GM23338 (cell line): ENCODE measurements at regions not wholly inside any gene's neighbourhood (a gene's known extent, or its start where the extent isn't known, plus 50 kb on each side); places are given as distances from the start of the nearest gene placed in this dataset.

Experiments used
- ATAC-seq: fragments of 200-7000 bp; cut with Tn5 transposase; 3 replicates; pipeline ENCODE4 v1.9.1; 2020
- DNase-seq: peaks from one replicate; pipeline ENCODE4 v3.0.0-alpha.2; 2015; ENCODE audit warnings: low spot score
- H2AFZ ChIP-seq: fragments of 200-600 bp; sonication (generic); 2 replicates; pipeline ENCODE4 v1.8.0; 2016; ENCODE audit warnings: antibody characterized with exemption, mild to moderate bottlenecking, moderate library complexity
- H3F3A ChIP-seq: fragments of 200-600 bp; sonication (generic); replicated peaks from 2 replicates; pipeline ENCODE4 v1.8.0; 2017; ENCODE audit warnings: antibody characterized with exemption, mixed run types, low read depth
- H3K27ac ChIP-seq: fragments of 200-600 bp; sonication (generic); 2 replicates; pipeline ENCODE4 v1.6.1; 2016; ENCODE audit warnings: low read depth
- H3K27me3 ChIP-seq: fragments of 200-600 bp; sonication (generic); 2 replicates; pipeline ENCODE4 v1.8.0; 2016; ENCODE audit warnings: mild to moderate bottlenecking, mixed run types, moderate library complexity; ENCODE audit not compliant: insufficient read depth
- H3K36me3 ChIP-seq: fragments of 200-600 bp; sonication (generic); 2 replicates; pipeline ENCODE4 v1.8.0; 2016; ENCODE audit warnings: mild to moderate bottlenecking; ENCODE audit not compliant: insufficient read depth
- H3K4me1 ChIP-seq: fragments of 200-600 bp; sonication (generic); 2 replicates; pipeline ENCODE4 v1.8.0; 2016; ENCODE audit warnings: mild to moderate bottlenecking, moderate library complexity; ENCODE audit not compliant: insufficient read depth
- H3K4me2 ChIP-seq: fragments of 200-600 bp; sonication (generic); 2 replicates; pipeline ENCODE4 v1.7.1; 2017; ENCODE audit warnings: mixed run types
- H3K4me3 ChIP-seq: fragments of 200-600 bp; sonication (generic); 2 replicates; pipeline ENCODE4 v1.6.1; 2016; ENCODE audit warnings: mixed run types
- H3K79me2 ChIP-seq: fragments of 200-600 bp; sonication (generic); replicated peaks from 2 replicates; pipeline ENCODE4 v1.8.0; 2017; ENCODE audit warnings: mild to moderate bottlenecking; ENCODE audit not compliant: insufficient read depth
- H3K9me2 ChIP-seq: fragments of 200-600 bp; sonication (generic); 2 replicates; pipeline ENCODE4 v1.8.0; 2017; ENCODE audit not compliant: insufficient read depth
- H4K20me1 ChIP-seq: fragments of 200-600 bp; sonication (generic); replicated peaks from 2 replicates; pipeline ENCODE4 v1.8.0; 2017; ENCODE audit warnings: mild to moderate bottlenecking; ENCODE audit not compliant: insufficient read depth
- H3K27ac Mint-ChIP-seq: 2 replicates; pipeline ENCODE4 v1.8.0; 2020; ENCODE audit warnings: inconsistent platforms, mild to moderate bottlenecking, moderate library complexity, mixed read lengths
- H3K27me3 Mint-ChIP-seq: 3 replicates; pipeline ENCODE4 v1.8.0; 2022; ENCODE audit warnings: low read depth, mild to moderate bottlenecking, moderate library complexity, mixed read lengths, inconsistent platforms; ENCODE audit not compliant: insufficient read depth, poor library complexity
- H3K36me3 Mint-ChIP-seq: 3 replicates; pipeline ENCODE4 v1.8.0; 2021; ENCODE audit warnings: low read depth, mild to moderate bottlenecking, inconsistent platforms, moderate library complexity, mixed read lengths
- H3K4me1 Mint-ChIP-seq: 3 replicates; pipeline ENCODE4 v1.8.0; 2020; ENCODE audit warnings: mild to moderate bottlenecking, inconsistent platforms, mixed read lengths
- H3K4me3 Mint-ChIP-seq: 3 replicates; pipeline ENCODE4 v1.8.0; 2021; ENCODE audit warnings: moderate library complexity, mild to moderate bottlenecking, inconsistent platforms, mixed read lengths
- H3K9me3 Mint-ChIP-seq: 3 replicates; pipeline ENCODE4 v1.8.0; 2020; ENCODE audit warnings: moderate library complexity, mild to moderate bottlenecking, inconsistent platforms, mixed read lengths
- CREB1 ChIP-seq: fragments of 250-450 bp; sonication (Bioruptor Pico); IDR thresholded peaks from 2 replicates; pipeline ENCODE4 v1.5.0; 2020; ENCODE audit warnings: low read depth, mild to moderate bottlenecking, moderate library complexity
- ETS1 ChIP-seq: IDR thresholded peaks from 2 replicates; pipeline ENCODE4 v1.6.1; 2016; ENCODE audit warnings: antibody characterized with exemption
- EZH2 ChIP-seq: fragments of 200-600 bp; sonication (generic); IDR thresholded peaks from one replicate; pipeline ENCODE4 v1.8.0; 2017; ENCODE audit warnings: antibody characterized with exemption, mild to moderate bottlenecking, low read depth; ENCODE audit not compliant: unreplicated experiment
- EZH2phosphoT487 ChIP-seq: fragments of 200-600 bp; sonication (generic); IDR thresholded peaks from one replicate; pipeline ENCODE4 v1.8.1; 2018; ENCODE audit warnings: antibody characterized with exemption; ENCODE audit not compliant: unreplicated experiment
- JUNB ChIP-seq: IDR thresholded peaks from one replicate; pipeline ENCODE4 v1.6.1; 2016; ENCODE audit warnings: antibody characterized with exemption; ENCODE audit not compliant: unreplicated experiment
- NANOG ChIP-seq: IDR thresholded peaks from 2 replicates; pipeline ENCODE4 v1.6.1; 2016; ENCODE audit warnings: antibody characterized with exemption, borderline replicate concordance
- POLR2AphosphoS5 ChIP-seq: IDR thresholded peaks from 2 replicates; pipeline ENCODE4 v1.6.1; 2016; ENCODE audit warnings: antibody characterized with exemption, low read depth
- STAT1 ChIP-seq: IDR thresholded peaks from one replicate; pipeline ENCODE4 v1.6.1; 2016; ENCODE audit warnings: antibody characterized with exemption; ENCODE audit not compliant: unreplicated experiment
- ZNF114 ChIP-seq: fragments of 250-450 bp; sonication (Bioruptor Pico); IDR thresholded peaks from 2 replicates; pipeline ENCODE4 v1.5.0; 2020; ENCODE audit warnings: mild to moderate bottlenecking, moderate library complexity
- ZNF331 ChIP-seq: fragments of 250-450 bp; sonication (Bioruptor Pico); IDR thresholded peaks from 2 replicates; pipeline ENCODE4 v1.5.0; 2020; ENCODE audit warnings: low read depth, mild to moderate bottlenecking, moderate library complexity
- ZNF462 ChIP-seq: fragments of 250-450 bp; sonication (Bioruptor Pico); IDR thresholded peaks from 2 replicates; pipeline ENCODE4 v1.5.0; 2020; ENCODE audit warnings: mild to moderate bottlenecking, moderate library complexity

GRCh38 chr4:31896349-31896748 lies 1176.2 kb downstream of the PCDH7 start (continued):
- TF ChIP-seq POLR2AphosphoS5 (no peak), EZH2 (no peak)

GRCh38 chr4:31905363-31905762 lies 1185.2 kb downstream of the PCDH7 start:
- Histone ChIP-seq H2AFZ (no peak overlapping the region), H3F3A (no peaks in the 10 kb centered on the region), H3K36me3 (0 out of 2 replicates have a peak, but pooled peaks cover 4% of the 10 kb centered on the region), H3K9me2 (0 out of 2 replicates have a peak, but pooled peaks cover 3% of the 10 kb centered on the region), H4K20me1 (no peaks in the 10 kb centered on the region), H3K4me3 (no peak overlapping the region), H3K4me1 (no peaks in the 10 kb centered on the region), H3K4me2 (no peak overlapping the region), H3K27ac (no peak overlapping the region), H3K79me2 (no peaks in the 10 kb centered on the region), H3K27me3 (no peaks in the 10 kb centered on the region)
- H3K9me3 Mint-ChIP-seq: peaks cover 21% of the 10 kb centered on the region
- no peak overlapping the region for H3K27ac Mint-ChIP-seq
- no peak for ATAC-seq
- H3K4me3 Mint-ChIP-seq: no peak overlapping the region
- H3K27me3 Mint-ChIP-seq: peaks cover 2% of the 10 kb centered on the region
- TF ChIP-seq EZH2phosphoT487: no peak
- TF ChIP-seq STAT1: no peak
- TF ChIP-seq JUNB: no peak
- no peak for TF ChIP-seq ZNF114 (CRISPR knock-in tag)
- TF ChIP-seq ZNF331: no peak
- no peak for TF ChIP-seq POLR2AphosphoS5
- TF ChIP-seq ETS1: no peak
- TF ChIP-seq ZNF462: no peak
- TF ChIP-seq CREB1: no peak
- no peak for TF ChIP-seq NANOG
- no peak for TF ChIP-seq EZH2
- no peaks in the 10 kb centered on the region for H3K4me1 Mint-ChIP-seq
- DNase-seq: no peak
- H3K36me3 Mint-ChIP-seq: peaks cover 10% of the 10 kb centered on the region; the same call in 2 of the 3 replicates
